ENCODE measurements at regions not wholly inside any gene's neighbourhood (a gene's known extent, or its start where the extent isn't known, plus 50 kb on each side); places are given as distances from the start of the nearest gene placed in this dataset.

DNA sequence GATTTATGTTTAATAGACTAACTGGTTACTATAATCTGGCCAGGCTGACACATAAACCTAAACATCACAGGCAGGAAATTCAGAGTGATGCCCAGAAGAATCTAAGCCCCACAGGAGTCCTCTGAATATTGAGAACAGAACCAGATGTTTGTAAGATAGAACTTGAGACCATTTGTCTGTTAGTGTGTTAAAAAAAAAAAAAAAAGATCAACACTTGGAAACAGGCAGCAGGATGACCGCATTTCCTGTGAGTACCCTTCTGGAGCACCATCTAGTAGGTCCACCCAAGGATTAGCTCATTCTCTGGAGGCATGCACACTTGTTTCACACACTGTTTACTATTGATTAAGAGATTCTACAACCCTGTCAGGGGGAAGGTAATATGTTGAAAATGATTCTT, 111.4 kb upstream of the VANGL1 start:
- TF ChIP-seq, protein P1, sequence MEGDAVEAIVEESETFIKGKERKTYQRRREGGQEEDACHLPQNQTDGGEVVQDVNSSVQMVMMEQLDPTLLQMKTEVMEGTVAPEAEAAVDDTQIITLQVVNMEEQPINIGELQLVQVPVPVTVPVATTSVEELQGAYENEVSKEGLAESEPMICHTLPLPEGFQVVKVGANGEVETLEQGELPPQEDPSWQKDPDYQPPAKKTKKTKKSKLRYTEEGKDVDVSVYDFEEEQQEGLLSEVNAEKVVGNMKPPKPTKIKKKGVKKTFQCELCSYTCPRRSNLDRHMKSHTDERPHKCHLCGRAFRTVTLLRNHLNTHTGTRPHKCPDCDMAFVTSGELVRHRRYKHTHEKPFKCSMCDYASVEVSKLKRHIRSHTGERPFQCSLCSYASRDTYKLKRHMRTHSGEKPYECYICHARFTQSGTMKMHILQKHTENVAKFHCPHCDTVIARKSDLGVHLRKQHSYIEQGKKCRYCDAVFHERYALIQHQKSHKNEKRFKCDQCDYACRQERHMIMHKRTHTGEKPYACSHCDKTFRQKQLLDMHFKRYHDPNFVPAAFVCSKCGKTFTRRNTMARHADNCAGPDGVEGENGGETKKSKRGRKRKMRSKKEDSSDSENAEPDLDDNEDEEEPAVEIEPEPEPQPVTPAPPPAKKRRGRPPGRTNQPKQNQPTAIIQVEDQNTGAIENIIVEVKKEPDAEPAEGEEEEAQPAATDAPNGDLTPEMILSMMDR (IDR thresholded peaks at IDR 0.05): no peak
- no peak for TF ChIP-seq POLR2A (IDR thresholded peaks at IDR 0.05)
